ENCODE measurements at regions not wholly inside any gene's neighbourhood (a gene's known extent, or its start where the extent isn't known, plus 50 kb on each side); places are given as distances from the start of the nearest gene placed in this dataset.

GRCh38 chr9:130768265-130768664 lies 66.8 kb upstream of the ABL1 start:
- no peak for TF ChIP-seq CTCF (IDR thresholded peaks at IDR 0.05)
- TF ChIP-seq POLR2A (IDR thresholded peaks at IDR 0.05): no peak

Data from right lobe of liver (tissue), 4 donors.